Keratinocyte (primary cell): ENCODE measurements at regions not wholly inside any gene's neighbourhood (a gene's known extent, or its start where the extent isn't known, plus 50 kb on each side); places are given as distances from the start of the nearest gene placed in this dataset.

Experiments used
- DNase-seq: peaks from one replicate; pipeline ENCODE4 v3.0.0-alpha.2; 2011; ENCODE audit warnings: low read depth, missing footprints, low spot score
- FAIRE-seq: peaks from 2 replicates; lab custom pipeline; 2011; peaks lifted over from hg19 to GRCh38; lab: Jason Lieb, UNC
- H2AFZ ChIP-seq: 2 replicates; pipeline ENCODE4 v1.6.0; 2012; ENCODE audit warnings: low read length, control low read depth, inconsistent platforms; ENCODE audit not compliant: control insufficient read depth
- H3K27ac ChIP-seq: 2 replicates; pipeline ENCODE4 v1.5.1; 2011; ENCODE audit warnings: low read length; ENCODE audit not compliant: control insufficient read depth, insufficient read depth
- H3K27me3 ChIP-seq: 3 replicates; pipeline ENCODE4 v1.6.0; 2011; ENCODE audit warnings: low read length; ENCODE audit not compliant: control insufficient read depth, insufficient read depth; ENCODE audit errors: extremely low read depth
- H3K36me3 ChIP-seq, 2 experiments: 2 replicates in 1 of 2; 3 replicates in 1 of 2; pipeline ENCODE4 v1.5.1; 2011; ENCODE audit warnings: low read length in 2 of 2, mild to moderate bottlenecking in 1 of 2; ENCODE audit not compliant: control insufficient read depth in 2 of 2, insufficient read depth in 2 of 2; ENCODE audit errors: extremely low read depth in 1 of 2
- H3K4me1 ChIP-seq: 3 replicates; pipeline ENCODE4 v1.5.1; 2011; ENCODE audit warnings: low read length; ENCODE audit not compliant: control insufficient read depth, insufficient read depth; ENCODE audit errors: extremely low read depth
- H3K4me2 ChIP-seq: 3 replicates; pipeline ENCODE4 v1.6.0; 2011; ENCODE audit warnings: low read depth, low read length; ENCODE audit not compliant: control insufficient read depth, insufficient read depth; ENCODE audit errors: extremely low read depth
- H3K4me3 ChIP-seq, 3 experiments: fragments of 200-600 bp in 1 of 3; sonication (generic) in 1 of 3; 2 replicates in 2 of 3; 3 replicates in 1 of 3; pipeline ENCODE4 v1.5.1; 2011 to 2016; ENCODE audit warnings: low read length in 3 of 3, mild to moderate bottlenecking in 3 of 3, control low read depth in 2 of 3, inconsistent platforms in 1 of 3, low read depth in 1 of 3, mixed read lengths in 1 of 3, mixed run types in 1 of 3, moderate library complexity in 1 of 3; ENCODE audit not compliant: control insufficient read depth in 2 of 3, insufficient read depth in 2 of 3; ENCODE audit errors: extremely low read depth in 1 of 3
- H3K79me2 ChIP-seq: 2 replicates; pipeline ENCODE4 v1.6.0; 2012; ENCODE audit warnings: low read length; ENCODE audit not compliant: control insufficient read depth, insufficient read depth
- H3K9ac ChIP-seq: 3 replicates; pipeline ENCODE4 v1.6.0; 2011; ENCODE audit warnings: low read length; ENCODE audit not compliant: control insufficient read depth, insufficient read depth; ENCODE audit errors: extremely low read depth
- H3K9me1 ChIP-seq: 3 replicates; pipeline ENCODE4 v1.6.0; 2011; ENCODE audit warnings: low read length; ENCODE audit not compliant: control insufficient read depth, insufficient read depth; ENCODE audit errors: extremely low read depth
- H3K9me3 ChIP-seq: 2 replicates; pipeline ENCODE4 v1.5.1; 2012; ENCODE audit warnings: low read depth, low read length; ENCODE audit not compliant: control insufficient read depth
- H4K20me1 ChIP-seq: 3 replicates; pipeline ENCODE4 v1.6.0; 2011; ENCODE audit warnings: low read length; ENCODE audit not compliant: control insufficient read depth, insufficient read depth; ENCODE audit errors: extremely low read depth
- CTCF ChIP-seq, 3 experiments: IDR thresholded peaks in 1 of 3; conservative IDR thresholded peaks in 1 of 3; optimal IDR thresholded peaks in 1 of 3; 2 replicates in 2 of 3; 3 replicates in 1 of 3; pipeline versions ENCODE3 to v1.5.1; 2011; ENCODE audit warnings: low read length in 3 of 3, mild to moderate bottlenecking in 3 of 3, moderate library complexity in 2 of 3, control low read depth in 1 of 3, inconsistent platforms in 1 of 3; ENCODE audit not compliant: insufficient read depth in 2 of 3; ENCODE audit errors: extremely low read depth in 1 of 3
- EZH2 ChIP-seq: IDR thresholded peaks from one replicate; pipeline ENCODE4 v1.6.1; 2012; ENCODE audit warnings: inconsistent platforms, mild to moderate bottlenecking, low read length, moderate library complexity
- dilution Hi-C: fragments of 300-500 bp; cut with MboI; formaldehyde crosslinking; loops from one replicate; pipeline ENCODE4 v1.7.0; 2020; ENCODE audit warnings: low sequenced_read_pairs; ENCODE audit not compliant: extremely low pct_ligation_motif_present

GRCh38 chr6:160861824-160862223 is 129.7 kb upstream of the MAP3K4 start:
- Histone ChIP-seq H3K4me2 (no peak overlapping the region), H3K9ac (no peak overlapping the region), H3K9me1 (no peaks in the 10 kb centered on the region), H3K27me3 (no peaks in the 10 kb centered on the region), H3K4me1 (no peaks in the 10 kb centered on the region), H3K27ac (no peak overlapping the region), H3K4me3 (no peak overlapping the region), H3K9me3 (no peaks in the 10 kb centered on the region), H3K36me3 (no peaks in the 10 kb centered on the region), H2AFZ (no peak overlapping the region), H4K20me1 (no peaks in the 10 kb centered on the region), H3K79me2 (no peaks in the 10 kb centered on the region)
- dilution Hi-C loops, result no loop called here
- FAIRE-seq (no peak), DNase-seq (no peak)
- TF ChIP-seq EZH2 (no peak), CTCF (optimal IDR thresholded peaks at IDR 0.05 in 1 of 3, IDR thresholded peaks at IDR 0.05 in 1 of 3, conservative IDR thresholded peaks at IDR 0.05 in 1 of 3; ENCODE audit: extremely low read depth in 1 of 3, insufficient read depth in 2 of 3, low read length in 3 of 3) (no peak)

DNA sequence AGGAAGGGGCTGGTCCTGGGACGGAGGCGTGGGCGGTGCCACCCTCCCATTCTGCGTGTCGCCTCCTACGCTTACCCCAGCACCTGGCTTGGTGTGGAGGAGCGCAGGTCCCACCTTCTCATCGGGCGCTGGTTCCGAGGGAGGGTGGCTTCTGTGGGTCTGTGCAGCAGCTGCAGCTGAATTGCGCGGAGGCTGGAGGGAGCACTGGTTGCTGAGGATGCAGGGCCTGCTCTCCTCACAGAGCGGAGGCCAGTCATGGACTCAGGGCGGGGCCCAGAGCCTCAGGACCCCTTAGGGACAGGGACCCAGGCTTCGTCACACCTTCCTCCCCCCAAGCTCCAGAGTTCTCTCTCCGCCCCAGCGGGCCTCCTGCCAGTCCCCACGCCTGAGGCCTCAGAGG is 127.8 kb upstream of the MAP3K4 start:
- Histone ChIP-seq H3K4me2 (no peak overlapping the region), H4K20me1 (no peaks in the 10 kb centered on the region), H3K9me1 (no peaks in the 10 kb centered on the region), H3K4me3 (no peak overlapping the region), H3K79me2 (no peaks in the 10 kb centered on the region), H3K9ac (no peak overlapping the region), H3K27ac (no peak overlapping the region), H3K4me1 (no peaks in the 10 kb centered on the region), H3K27me3 (no peaks in the 10 kb centered on the region), H3K36me3 (no peaks in the 10 kb centered on the region), H2AFZ (no peak overlapping the region), H3K9me3 (no peaks in the 10 kb centered on the region)
- DNase-seq (no peak), FAIRE-seq (no peak)
- TF ChIP-seq EZH2 (no peak), CTCF (optimal IDR thresholded peaks at IDR 0.05 in 1 of 3, IDR thresholded peaks at IDR 0.05 in 1 of 3, conservative IDR thresholded peaks at IDR 0.05 in 1 of 3; ENCODE audit: extremely low read depth in 1 of 3, insufficient read depth in 2 of 3, low read length in 3 of 3) (no peak)
- dilution Hi-C loops, result no loop called here
